CD4-positive, alpha-beta memory T cell (primary cell): ENCODE measurements at regions not wholly inside any gene's neighbourhood (a gene's known extent, or its start where the extent isn't known, plus 50 kb on each side); places are given as distances from the start of the nearest gene placed in this dataset.

Experiments used
- CTCF ChIA-PET: fragments of 350-600 bp; sonication (Branson Sonifier 250); formaldehyde crosslinking; loops from one replicate; lab custom pipeline; 2021; ENCODE audit warnings: inconsistent platforms; ENCODE audit not compliant: partially characterized antibody; lab: Charles Lee
- POLR2A ChIA-PET: fragments of 350-600 bp; sonication (Branson Sonifier 250); formaldehyde crosslinking; loops from one replicate; lab custom pipeline; 2021; ENCODE audit not compliant: partially characterized antibody; lab: Charles Lee
- DNase-seq, 5 donors: peaks; one replicate each; pipeline versions ENCODE4 v3.0.0 to v3.0.0-alpha.2; 2020 to 2022; ENCODE audit warnings: mixed read lengths in 1 of 5
- H3K27ac ChIP-seq: one replicate; pipeline ENCODE4 v1.7.0; 2013; ENCODE audit warnings: low read depth, low read length
- H3K27me3 ChIP-seq: 2 replicates; pipeline ENCODE4 v1.7.0; 2013; ENCODE audit warnings: mild to moderate bottlenecking, low read length, moderate library complexity; ENCODE audit not compliant: insufficient read depth
- H3K36me3 ChIP-seq: 2 replicates; pipeline ENCODE4 v1.7.0; 2013; ENCODE audit warnings: mild to moderate bottlenecking, low read length, moderate library complexity; ENCODE audit not compliant: insufficient read depth
- H3K4me1 ChIP-seq: 2 replicates; pipeline ENCODE4 v1.7.0; 2013; ENCODE audit warnings: mild to moderate bottlenecking, low read length, moderate library complexity; ENCODE audit not compliant: insufficient read depth
- H3K4me3 ChIP-seq, 2 donors: one replicate each; pipeline ENCODE4 v1.7.0; 2013; ENCODE audit warnings: low read length in 2 of 2, mild to moderate bottlenecking in 1 of 2
- H3K9me3 ChIP-seq, 2 donors: one replicate each; pipeline ENCODE4 v1.7.0; 2013; ENCODE audit warnings: low read length in 2 of 2, control low read depth in 1 of 2; ENCODE audit not compliant: control insufficient read depth in 1 of 2
- H3K27ac Mint-ChIP-seq, 7 donors: one replicate each; pipeline ENCODE4 v1.8.0; 2020 to 2021; ENCODE audit warnings: mixed read lengths in 7 of 7, mild to moderate bottlenecking in 6 of 7, inconsistent platforms in 3 of 7, moderate library complexity in 3 of 7
- H3K27me3 Mint-ChIP-seq, 2 donors: one replicate each; pipeline ENCODE4 v1.8.0; 2020 to 2021; ENCODE audit warnings: mixed read lengths in 2 of 2
- H3K36me3 Mint-ChIP-seq, 2 donors: one replicate each; pipeline ENCODE4 v1.8.0; 2020 to 2021; ENCODE audit warnings: mixed read lengths in 2 of 2, inconsistent platforms in 1 of 2, mild to moderate bottlenecking in 1 of 2
- H3K4me1 Mint-ChIP-seq, 4 donors: one replicate each; pipeline ENCODE4 v1.8.0; 2020 to 2021; ENCODE audit warnings: mixed read lengths in 4 of 4, mild to moderate bottlenecking in 1 of 4
- H3K4me3 Mint-ChIP-seq, 8 donors: one replicate each; pipeline ENCODE4 v1.8.0; 2020 to 2021; ENCODE audit warnings: mixed read lengths in 8 of 8, mild to moderate bottlenecking in 7 of 8, moderate library complexity in 6 of 8, inconsistent platforms in 3 of 8
- H3K9me3 Mint-ChIP-seq, 8 donors: one replicate each; pipeline ENCODE4 v1.8.0; 2020 to 2021; ENCODE audit warnings: mixed read lengths in 8 of 8, mild to moderate bottlenecking in 5 of 8, inconsistent platforms in 3 of 8, moderate library complexity in 1 of 8
- intact Hi-C: fragments of 100-400 bp; cut with micrococcal nuclease; formaldehyde crosslinking; loops from one replicate; pipeline ENCODE4 v1.15.1; 2023

GRCh38 chr1:234927312-234927970 lies 201.2 kb downstream of the TOMM20 start:
- Histone ChIP-seq H3K36me3 (no peaks in the 10 kb centered on the region), H3K4me1 (peaks cover 49% of the 10 kb centered on the region), H3K9me3 (no peaks in the 10 kb centered on the region), H3K27ac (peak overlapping the region; percentile 47), H3K4me3 (peak overlapping the region; percentile 27 to 48), H3K27me3 (no peaks in the 10 kb centered on the region)
- intact Hi-C loops = loop anchor here (2.0 to 5.0 kb wide), 3 partner anchors 35 to 330 kb away; no protein-coding TSS in a partner anchor
- peaks cover 33 to 49% (median 43%) of the 10 kb centered on the region in 4 donors for H3K4me1 Mint-ChIP-seq
- DNase-seq = no peak
- no peaks in the 10 kb centered on the region for H3K9me3 Mint-ChIP-seq
- POLR2A ChIA-PET = interaction anchor here (0.7 to 4.5 kb wide), 16 partner anchors 16 to 327 kb away, joined by 3 to 46 read pairs (median 4); partner anchors contain the start of gene IRF2BP2
- H3K36me3 Mint-ChIP-seq = no peaks in the 10 kb centered on the region
- H3K27ac Mint-ChIP-seq = peak overlapping the region; percentile 85 to 99 (median 92)
- CTCF ChIA-PET = interaction anchor here (1.3 to 2.3 kb wide), 2 partner anchors 157 kb away, joined by 6 to 13 read pairs; no protein-coding TSS in a partner anchor
- H3K27me3 Mint-ChIP-seq = no peaks in the 10 kb centered on the region
- peak overlapping the region; percentile 73 to 92 (median 84) for H3K4me3 Mint-ChIP-seq

DNA sequence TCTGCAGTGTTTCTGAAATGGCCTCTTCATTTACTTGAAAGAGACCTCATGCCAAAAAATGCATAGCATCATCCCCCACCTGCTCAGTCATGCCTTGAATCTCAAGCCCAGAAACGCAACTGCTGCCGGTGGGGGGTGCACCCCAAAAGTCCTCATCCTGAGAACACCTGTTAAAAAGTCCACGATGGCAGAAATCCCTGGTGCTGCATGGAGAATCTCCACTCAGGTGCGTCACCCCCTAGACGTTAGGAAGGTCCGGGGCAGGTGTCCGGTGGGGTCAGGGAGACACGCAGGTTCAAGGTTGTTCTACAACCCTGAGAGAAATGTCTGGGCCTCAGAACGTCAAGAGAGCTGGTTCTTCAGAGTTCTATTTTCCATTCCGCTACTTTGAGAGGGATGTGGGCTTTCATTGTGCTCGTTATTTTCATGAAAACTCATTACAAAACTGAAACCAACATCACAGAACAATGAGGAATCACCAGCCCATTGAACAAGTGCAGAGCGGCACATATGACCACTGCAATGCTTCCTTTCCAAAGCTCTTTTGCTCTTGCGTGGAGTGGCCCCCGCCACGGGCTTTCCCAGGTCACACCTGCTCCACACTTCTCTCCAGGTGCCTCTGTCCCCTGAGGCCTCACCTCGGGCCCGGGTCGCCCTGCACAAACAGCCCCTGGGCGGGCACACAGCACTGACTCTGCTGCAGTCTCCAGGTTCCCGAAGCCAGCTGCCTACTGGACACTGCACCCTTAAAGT lies 201.9 kb downstream of the TOMM20 start:
- Histone ChIP-seq H3K27me3 (no peaks in the 10 kb centered on the region), H3K4me3 (peak overlapping the region; percentile 27 to 48), H3K36me3 (no peaks in the 10 kb centered on the region), H3K27ac (peak overlapping the region; percentile 47), H3K4me1 (peaks cover 49% of the 10 kb centered on the region), H3K9me3 (no peaks in the 10 kb centered on the region)
- DNase-seq = peak in 4 of 5 donors; percentile 26 to 50 (median 36)
- CTCF ChIA-PET = interaction anchor here (1.0 to 2.3 kb wide), 4 partner anchors 52 to 449 kb away, joined by 3 to 13 read pairs (median 3); no protein-coding TSS in a partner anchor
- Mint-ChIP-seq H3K4me3 (peak overlapping the region; percentile 73 to 92 (median 84)), H3K27me3 (no peaks in the 10 kb centered on the region), H3K9me3 (no peaks in the 10 kb centered on the region), H3K36me3 (no peaks in the 10 kb centered on the region), H3K27ac (peak overlapping the region; percentile 85 to 99 (median 92)), H3K4me1 (peaks cover 31 to 49% (median 43%) of the 10 kb centered on the region in 4 donors)
- POLR2A ChIA-PET = interaction anchor here (0.7 to 4.5 kb wide), 23 partner anchors 15 to 327 kb away, joined by 3 to 46 read pairs (median 4); partner anchors contain the start of gene IRF2BP2
- intact Hi-C loops = loop anchor here (2.0 to 5.0 kb wide), 3 partner anchors 36 to 329 kb away; no protein-coding TSS in a partner anchor

- Histone ChIP-seq H3K9me3 (no peaks in the 10 kb centered on the region), H3K36me3 (no peaks in the 10 kb centered on the region), H3K4me1 (peaks cover 49% of the 10 kb centered on the region), H3K4me3 (peak overlapping the region; percentile 27 to 48), H3K27me3 (no peaks in the 10 kb centered on the region), H3K27ac (peak overlapping the region; percentile 47)
- peaks cover 31 to 49% (median 43%) of the 10 kb centered on the region in 4 donors for H3K4me1 Mint-ChIP-seq
- H3K27ac Mint-ChIP-seq = peak overlapping the region; percentile 85 to 99 (median 92)
- no peaks in the 10 kb centered on the region for H3K36me3 Mint-ChIP-seq
- no peaks in the 10 kb centered on the region for H3K9me3 Mint-ChIP-seq
- no peak for DNase-seq
- intact Hi-C loops = loop anchor here (2.0 to 5.0 kb wide), 3 partner anchors 36 to 329 kb away; no protein-coding TSS in a partner anchor
- ChIA-PET POLR2A (interaction anchor here (0.7 to 4.5 kb wide), 18 partner anchors 15 to 327 kb away, joined by 3 to 46 read pairs (median 6); partner anchors contain the start of gene IRF2BP2), CTCF (interaction anchor here (0.7 to 2.3 kb wide), 7 partner anchors 14 to 448 kb away, joined by 3 to 13 read pairs (median 3); no protein-coding TSS in a partner anchor)
- H3K4me3 Mint-ChIP-seq = peak overlapping the region; percentile 73 to 92 (median 84)
- no peaks in the 10 kb centered on the region for H3K27me3 Mint-ChIP-seq
Measured at GRCh38 chr1:234926264-234926558, 202.4 kb downstream of the TOMM20 start.

GRCh38 chr1:234925440-234926263 lies 203.0 kb downstream of the TOMM20 start:
- Mint-ChIP-seq H3K4me3 (peak overlapping the region; percentile 73 to 92 (median 84)), H3K36me3 (no peaks in the 10 kb centered on the region), H3K27me3 (no peaks in the 10 kb centered on the region), H3K27ac (peak overlapping the region; percentile 85 to 99 (median 92)), H3K9me3 (no peaks in the 10 kb centered on the region), H3K4me1 (peaks cover 31 to 49% (median 43%) of the 10 kb centered on the region in 4 donors)
- CTCF ChIA-PET = interaction anchor here (0.7 to 2.3 kb wide), 7 partner anchors 13 to 448 kb away, joined by 3 to 13 read pairs (median 3); no protein-coding TSS in a partner anchor
- H3K4me1 ChIP-seq = peaks cover 49% of the 10 kb centered on the region
- POLR2A ChIA-PET = interaction anchor here (0.6 to 4.5 kb wide), 18 partner anchors 14 to 328 kb away, joined by 3 to 46 read pairs (median 6); partner anchors contain the start of gene IRF2BP2
- DNase-seq = peak in 4 of 5 donors; percentile 33 to 55 (median 46)
- no peaks in the 10 kb centered on the region for H3K9me3 ChIP-seq
- peak overlapping the region; percentile 27 to 48 for H3K4me3 ChIP-seq
- no peaks in the 10 kb centered on the region for H3K36me3 ChIP-seq
- intact Hi-C loops = loop anchor here (2.0 to 5.0 kb wide), 3 partner anchors 37 to 328 kb away; no protein-coding TSS in a partner anchor
- no peak overlapping the region for H3K27ac ChIP-seq
- no peaks in the 10 kb centered on the region for H3K27me3 ChIP-seq

GRCh38 chr1:234924450-234925355 lies 203.9 kb downstream of the TOMM20 start:
- no peaks in the 10 kb centered on the region for H3K27me3 ChIP-seq
- H3K4me1 ChIP-seq = peaks cover 49% of the 10 kb centered on the region
- H3K36me3 ChIP-seq = no peaks in the 10 kb centered on the region
- Mint-ChIP-seq H3K4me3 (peak overlapping the region in 7 of 8 donors; percentile 27 to 75 (median 69)), H3K4me1 (peaks cover 31 to 49% (median 43%) of the 10 kb centered on the region in 4 donors), H3K27me3 (no peaks in the 10 kb centered on the region), H3K9me3 (no peaks in the 10 kb centered on the region), H3K27ac (peak overlapping the region in 6 of 7 donors; percentile 68 to 99 (median 96)), H3K36me3 (no peaks in the 10 kb centered on the region)
- CTCF ChIA-PET = interaction anchor here (1.2 to 1.3 kb wide), 2 partner anchors 326 to 327 kb away, joined by 3 to 4 read pairs; no protein-coding TSS in a partner anchor
- peak in 3 of 5 donors; percentile 14 to 48 (median 15) for DNase-seq
- H3K27ac ChIP-seq = no peak overlapping the region
- H3K4me3 ChIP-seq = no peak overlapping the region
- intact Hi-C loops = loop anchor here (5.0 kb wide), 2 partner anchors 38 to 327 kb away; no protein-coding TSS in a partner anchor
- no peaks in the 10 kb centered on the region for H3K9me3 ChIP-seq
- POLR2A ChIA-PET = interaction anchor here (0.6 to 4.5 kb wide), 8 partner anchors 13 to 327 kb away, joined by 3 to 46 read pairs (median 11); partner anchors contain the start of gene IRF2BP2
